ENCODE measurements at regions not wholly inside any gene's neighbourhood (a gene's known extent, or its start where the extent isn't known, plus 50 kb on each side); places are given as distances from the start of the nearest gene placed in this dataset.

GRCh38 chr10:28733245-28733644, 55.9 kb downstream of the BAMBI start:
- TF ChIP-seq CTCF (IDR thresholded peaks at IDR 0.05) (no peak), POLR2A (IDR thresholded peaks at IDR 0.05) (no peak), POLR2AphosphoS5 (IDR thresholded peaks at IDR 0.05) (no peak), EP300 (IDR thresholded peaks at IDR 0.05) (no peak)
- H3K4me3 ChIP-seq: no peak overlapping the region
- H3K9me3 ChIP-seq: peaks cover 0 to 11% (median 2%) of the 10 kb centered on the region in 4 donors
- H3K36me3 ChIP-seq: no peaks in the 10 kb centered on the region
- H3K27ac ChIP-seq: no peak overlapping the region
- H3K27me3 ChIP-seq: no peaks in the 10 kb centered on the region
- DNase-seq (no peak), ATAC-seq (ENCODE audit: low FRiP score in 2 of 2) (no peak)
- no peaks in the 10 kb centered on the region for H3K4me1 ChIP-seq

GRCh38 chr10:28733647-28734046, 56.3 kb downstream of the BAMBI start:
- H3K36me3 ChIP-seq: no peaks in the 10 kb centered on the region
- ATAC-seq (ENCODE audit: low FRiP score in 2 of 2) (no peak), DNase-seq (no peak)
- 80 to 88% methylated on average over 1 of the region's 1 CpG for WGBS, 2 donors
- H3K27ac ChIP-seq: no peak overlapping the region
- no peaks in the 10 kb centered on the region for H3K27me3 ChIP-seq
- no peaks in the 10 kb centered on the region for H3K4me1 ChIP-seq
- peaks cover 0 to 11% (median 2%) of the 10 kb centered on the region in 4 donors for H3K9me3 ChIP-seq
- H3K4me3 ChIP-seq: no peak overlapping the region
- TF ChIP-seq CTCF (IDR thresholded peaks at IDR 0.05) (no peak), POLR2AphosphoS5 (IDR thresholded peaks at IDR 0.05) (no peak), POLR2A (IDR thresholded peaks at IDR 0.05) (no peak), EP300 (IDR thresholded peaks at IDR 0.05) (no peak)

GRCh38 chr10:28734938-28735759, 57.8 kb downstream of the BAMBI start:
- H3K4me1 ChIP-seq: no peaks in the 10 kb centered on the region
- H3K9me3 ChIP-seq: peaks cover 0 to 11% (median 2%) of the 10 kb centered on the region in 4 donors
- no peak for TF ChIP-seq POLR2A (IDR thresholded peaks at IDR 0.05)
- no peak for TF ChIP-seq EP300 (IDR thresholded peaks at IDR 0.05)
- no peak for TF ChIP-seq POLR2AphosphoS5 (IDR thresholded peaks at IDR 0.05)
- TF ChIP-seq CTCF (IDR thresholded peaks at IDR 0.05): no peak
- H3K27me3 ChIP-seq: no peaks in the 10 kb centered on the region
- no peaks in the 10 kb centered on the region for H3K36me3 ChIP-seq
- peak overlapping the region in 1 of 4 donors; percentile 27 for H3K27ac ChIP-seq
- DNase-seq: no peak
- H3K4me3 ChIP-seq: no peak overlapping the region
- ATAC-seq (ENCODE audit: low FRiP score in 2 of 2): peak in 1 of 2 donors; percentile 81
- WGBS, 2 donors: 72 to 81% methylated on average over 4 of the region's 4 CpGs

GRCh38 chr10:28737096-28737495, 59.8 kb downstream of the BAMBI start:
- Histone ChIP-seq H3K27ac (no peak overlapping the region), H3K9me3 (peaks cover 0 to 11% (median 2%) of the 10 kb centered on the region in 4 donors), H3K36me3 (no peaks in the 10 kb centered on the region), H3K4me1 (no peaks in the 10 kb centered on the region), H3K27me3 (no peaks in the 10 kb centered on the region), H3K4me3 (no peak overlapping the region)
- TF ChIP-seq EP300 (IDR thresholded peaks at IDR 0.05) (no peak), POLR2A (IDR thresholded peaks at IDR 0.05) (no peak), CTCF (IDR thresholded peaks at IDR 0.05) (no peak)
- ATAC-seq (ENCODE audit: low FRiP score in 2 of 2) (no peak), DNase-seq (no peak)
- 59 to 69% methylated on average over 2 of the region's 2 CpGs for WGBS, 2 donors

- Histone ChIP-seq H3K4me3 (no peak overlapping the region), H3K27me3 (no peaks in the 10 kb centered on the region), H3K9me3 (peaks cover 0 to 11% (median 2%) of the 10 kb centered on the region in 4 donors), H3K4me1 (no peaks in the 10 kb centered on the region), H3K36me3 (no peaks in the 10 kb centered on the region), H3K27ac (no peak overlapping the region)
- WGBS, 2 donors: 92 to 100% methylated on average over 1 of the region's 1 CpG
- ATAC-seq (ENCODE audit: low FRiP score in 2 of 2) (no peak), DNase-seq (no peak)
- TF ChIP-seq CTCF (IDR thresholded peaks at IDR 0.05) (no peak), EP300 (IDR thresholded peaks at IDR 0.05) (no peak), POLR2A (IDR thresholded peaks at IDR 0.05) (no peak), POLR2AphosphoS5 (IDR thresholded peaks at IDR 0.05) (no peak)
Observed at GRCh38 chr10:28738200-28738599, 60.9 kb downstream of the BAMBI start.
